HG02759 (cell line): ENCODE measurements at regions not wholly inside any gene's neighbourhood (a gene's known extent, or its start where the extent isn't known, plus 50 kb on each side); places are given as distances from the start of the nearest gene placed in this dataset.

Source experiments
- ATAC-seq: cut with Tn5 transposase; IDR thresholded peaks from one replicate; pipeline ENCODE4 v1.9.1; 2021; ENCODE audit warnings: mild to moderate bottlenecking, moderate library complexity; ENCODE audit not compliant: unreplicated experiment

DNA sequence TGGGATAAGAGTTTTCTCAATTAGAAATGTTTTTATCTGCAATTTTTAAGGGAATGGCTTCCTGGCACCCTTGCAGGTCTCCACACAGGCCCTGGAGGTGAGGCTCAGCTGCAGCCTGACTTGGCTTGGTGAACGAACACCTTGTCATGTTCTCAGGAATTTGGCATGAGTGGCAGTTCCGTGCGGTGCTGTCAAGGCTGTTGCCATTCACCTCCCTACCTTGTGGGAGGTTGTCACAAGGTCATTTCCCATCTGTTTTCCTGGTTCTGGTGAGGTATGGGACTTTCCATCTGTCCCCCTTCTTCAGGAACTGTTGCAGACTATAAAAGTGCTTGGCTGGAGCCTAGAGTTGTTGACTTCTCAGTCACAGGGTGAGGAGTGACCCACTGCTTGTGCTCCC lies 82.9 kb downstream of the ELOVL4 start:
- ATAC-seq: no peak

GRCh38 chr6:79864001-79864400 lies 83.4 kb downstream of the ELOVL4 start:
- no peak for ATAC-seq

- no peak for ATAC-seq
These were observed 83.8 kb downstream of the ELOVL4 start for GRCh38 chr6:79863566-79863965.

DNA sequence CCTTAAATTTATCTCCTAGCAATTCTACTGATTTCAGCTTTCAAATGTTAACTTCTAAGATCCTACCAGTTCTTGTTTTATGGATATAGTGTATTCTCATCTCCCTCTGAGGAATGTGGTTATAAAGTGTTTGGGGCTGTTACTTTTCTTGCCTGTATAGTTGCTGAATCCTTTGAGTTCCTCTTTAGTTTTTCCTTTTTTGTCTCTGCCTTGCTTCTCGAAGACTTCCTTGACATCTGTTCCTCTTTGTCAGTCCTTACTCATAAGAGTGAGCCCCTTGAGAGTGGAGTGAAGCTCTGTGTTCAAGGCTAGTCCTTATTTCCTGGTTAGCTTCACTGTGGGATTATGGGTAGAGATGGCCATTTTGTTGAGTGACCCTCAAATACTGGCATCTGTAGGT lies 84.6 kb downstream of the ELOVL4 start:
- no peak for ATAC-seq

GRCh38 chr6:79862126-79862525 lies 85.2 kb downstream of the ELOVL4 start:
- ATAC-seq: no peak

DNA sequence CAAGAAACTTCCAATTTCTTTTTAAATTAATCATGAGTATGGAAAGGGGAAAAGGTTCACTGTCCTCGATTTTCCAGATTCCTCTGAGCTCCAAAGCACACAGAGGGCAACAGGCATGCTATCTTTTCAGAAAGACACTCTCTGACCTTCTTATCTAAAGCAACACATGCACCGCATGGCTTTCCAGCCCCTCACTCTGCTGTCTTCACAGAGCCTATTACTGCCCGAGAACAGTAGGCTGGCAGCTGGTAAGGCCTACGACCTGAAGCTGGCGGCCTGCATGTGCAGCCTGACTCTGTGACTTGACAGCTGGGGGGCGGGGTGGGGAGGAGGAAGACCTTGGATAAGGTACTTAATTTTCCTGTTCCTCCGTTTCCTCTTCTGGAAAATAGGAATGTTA lies 86.3 kb downstream of the ELOVL4 start:
- ATAC-seq: no peak

GRCh38 chr6:79847426-79847825 lies 99.9 kb downstream of the ELOVL4 start:
- ATAC-seq: no peak

GRCh38 chr6:79842376-79843040 lies 104.8 kb downstream of the ELOVL4 start:
- ATAC-seq: peak; percentile 62

DNA sequence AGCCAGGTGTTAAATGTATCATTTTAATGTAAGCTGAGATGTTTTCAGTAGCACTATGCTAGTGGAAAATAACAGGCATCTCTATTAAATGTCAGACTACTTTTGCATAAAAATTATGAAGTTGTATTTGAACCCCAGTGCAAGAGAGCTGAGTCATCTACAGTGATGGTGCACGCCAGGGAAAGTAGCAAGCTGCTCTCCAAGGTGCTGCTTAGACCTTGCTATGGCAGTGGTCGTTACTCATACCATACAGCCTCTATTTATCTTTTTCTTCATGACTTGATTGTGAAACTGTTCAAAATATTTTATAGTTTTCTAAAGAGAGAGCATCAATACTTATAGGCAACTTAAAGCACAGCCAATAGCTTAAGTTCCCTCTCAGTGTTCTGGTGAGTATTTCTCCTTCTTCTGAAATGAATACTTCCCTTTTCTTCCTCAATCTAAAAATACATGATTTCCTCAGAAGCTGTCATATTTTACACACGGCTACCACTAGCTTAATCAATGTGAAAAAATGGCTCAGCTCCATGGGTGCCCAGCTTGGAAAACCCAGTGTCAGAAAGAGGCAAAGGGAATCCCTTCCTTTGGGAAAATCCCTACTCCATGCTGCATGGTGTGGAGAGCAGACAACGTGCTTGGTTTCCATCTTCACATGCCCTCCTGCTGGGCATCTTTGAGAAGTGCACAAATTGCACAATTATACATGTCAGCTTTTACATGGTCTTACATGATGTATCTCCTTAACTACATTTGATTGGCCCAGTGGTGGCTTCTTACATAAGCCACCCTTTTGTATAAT lies 105.6 kb downstream of the ELOVL4 start:
- ATAC-seq: peak; percentile 31

GRCh38 chr6:79838851-79839250 lies 108.5 kb downstream of the ELOVL4 start:
- ATAC-seq: no peak

DNA sequence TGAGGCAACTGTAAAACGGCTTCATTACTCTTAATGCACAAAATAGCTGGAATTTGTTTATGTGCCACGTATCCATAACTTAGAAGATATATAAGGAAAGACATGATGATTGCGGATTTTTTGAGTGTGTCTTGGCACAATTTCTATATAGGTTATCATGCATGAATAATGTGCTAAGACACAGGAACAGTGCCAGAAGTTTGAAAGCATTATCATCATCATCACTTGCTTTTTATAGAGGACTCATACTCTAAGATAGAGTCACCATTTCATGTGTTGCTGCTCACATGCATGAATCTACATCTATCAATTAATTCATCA lies 113.4 kb downstream of the ELOVL4 start:
- ATAC-seq: no peak

- no peak for ATAC-seq
These were observed 113.9 kb downstream of the ELOVL4 start for GRCh38 chr6:79833264-79833963.

DNA sequence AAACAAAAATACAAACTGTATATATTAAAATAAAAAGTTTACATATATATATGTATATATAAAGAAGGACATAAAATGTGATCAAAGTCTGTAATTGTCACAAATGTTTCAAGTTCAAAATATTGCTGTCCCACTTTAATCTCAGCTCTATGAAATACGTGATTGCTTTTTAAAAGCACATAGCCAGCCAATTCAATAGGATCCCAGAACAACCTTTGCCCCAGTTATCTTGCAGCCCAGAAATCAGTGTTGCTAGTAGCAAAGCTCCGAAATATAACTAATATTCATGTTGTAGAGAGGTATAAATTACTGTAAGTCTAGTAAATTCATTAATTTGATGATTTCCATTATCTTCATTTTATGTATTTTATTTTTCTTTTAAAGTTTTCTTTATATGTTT lies 114.6 kb downstream of the ELOVL4 start:
- no peak for ATAC-seq

DNA sequence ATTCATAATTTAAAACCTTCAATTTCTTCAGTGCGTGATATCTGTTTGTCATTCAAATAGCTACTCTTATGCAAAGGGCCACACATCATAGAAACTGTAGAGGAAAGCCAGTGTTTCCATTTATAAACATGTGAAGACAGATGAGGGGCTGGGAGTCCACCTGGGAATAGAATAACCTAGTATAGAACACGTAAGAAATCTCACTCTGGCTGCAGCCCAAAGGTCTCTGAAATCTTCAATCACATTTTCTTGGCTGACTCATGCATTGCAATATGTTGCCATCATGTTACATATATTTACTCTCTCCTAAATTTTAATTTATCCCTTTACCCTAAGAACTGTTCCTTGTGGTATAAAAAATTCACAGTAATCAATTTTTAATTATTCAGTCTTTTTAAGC lies 123.2 kb downstream of the ELOVL4 start:
- no peak for ATAC-seq

- no peak for ATAC-seq
These were observed 125.5 kb downstream of the ELOVL4 start for GRCh38 chr6:79821859-79822258.

- ATAC-seq: no peak
These were observed 128.9 kb downstream of the ELOVL4 start for GRCh38 chr6:79818471-79818870.

- no peak for ATAC-seq
These were observed 132.4 kb downstream of the ELOVL4 start for GRCh38 chr6:79814940-79815339.

- peak; percentile 95 for ATAC-seq
These were observed 133.3 kb downstream of the ELOVL4 start for GRCh38 chr6:79813854-79814709.

DNA sequence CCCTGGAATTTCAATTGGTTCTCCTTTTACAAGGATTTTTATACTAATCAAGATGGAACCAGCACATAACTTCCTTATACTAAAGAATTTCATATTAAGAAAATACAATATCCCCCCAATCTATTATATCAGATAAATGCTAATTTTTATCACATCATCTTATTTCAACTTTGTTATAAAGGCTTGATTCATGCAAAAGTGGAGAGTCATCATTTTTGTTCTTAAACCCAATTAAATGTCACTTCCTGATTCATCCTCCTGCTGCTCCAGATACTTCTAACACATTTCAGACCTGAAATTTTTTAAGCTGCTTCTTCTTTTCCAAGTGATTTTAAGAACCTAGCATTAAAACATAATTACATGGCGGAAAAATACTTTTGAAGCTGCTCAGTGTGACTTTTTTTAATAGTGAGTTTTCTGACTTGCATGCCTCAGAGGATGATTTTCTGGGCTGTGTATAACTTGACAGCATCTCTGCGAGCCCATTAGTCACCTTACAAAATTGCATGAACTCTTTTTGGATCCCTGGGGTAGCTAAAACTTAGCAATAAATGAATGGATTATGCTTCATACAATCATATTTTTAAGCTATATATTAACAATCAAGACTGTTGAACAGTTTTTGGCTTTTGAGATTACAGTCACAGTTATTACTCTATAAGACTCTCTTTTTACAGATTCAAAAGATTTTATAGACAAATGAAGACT lies 134.1 kb downstream of the ELOVL4 start:
- ATAC-seq: peak; percentile 16

DNA sequence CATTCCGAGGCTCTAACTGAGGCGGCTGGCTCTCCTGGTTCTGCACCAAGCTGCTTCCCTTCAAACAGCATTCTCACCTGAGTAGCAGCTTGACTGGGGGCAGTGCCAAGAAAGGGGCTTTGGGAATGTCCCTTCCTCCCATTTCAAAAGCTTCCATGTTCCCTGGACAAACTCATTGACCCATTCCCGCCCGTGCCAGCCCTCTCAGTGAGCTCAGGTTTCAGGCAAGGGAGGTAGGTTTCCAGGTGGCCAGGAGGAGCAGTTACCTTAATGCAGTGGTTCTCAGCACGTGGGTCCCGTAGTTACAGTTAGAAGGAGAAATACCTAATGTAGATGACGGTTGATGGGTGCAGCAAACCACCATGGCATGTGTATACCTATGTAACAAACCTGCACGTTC lies 135.2 kb downstream of the ELOVL4 start:
- no peak for ATAC-seq

GRCh38 chr6:79810871-79811270 lies 136.5 kb downstream of the ELOVL4 start:
- no peak for ATAC-seq
